Limb (tissue), 2 donors: ENCODE measurements at regions not wholly inside any gene's neighbourhood (a gene's known extent, or its start where the extent isn't known, plus 50 kb on each side); places are given as distances from the start of the nearest gene placed in this dataset.

Experiments
- DNase-seq, 2 donors: peaks; one replicate each; pipeline ENCODE4 v3.0.0-alpha.2; 2016; ENCODE audit errors: extremely low spot score in 2 of 2

DNA sequence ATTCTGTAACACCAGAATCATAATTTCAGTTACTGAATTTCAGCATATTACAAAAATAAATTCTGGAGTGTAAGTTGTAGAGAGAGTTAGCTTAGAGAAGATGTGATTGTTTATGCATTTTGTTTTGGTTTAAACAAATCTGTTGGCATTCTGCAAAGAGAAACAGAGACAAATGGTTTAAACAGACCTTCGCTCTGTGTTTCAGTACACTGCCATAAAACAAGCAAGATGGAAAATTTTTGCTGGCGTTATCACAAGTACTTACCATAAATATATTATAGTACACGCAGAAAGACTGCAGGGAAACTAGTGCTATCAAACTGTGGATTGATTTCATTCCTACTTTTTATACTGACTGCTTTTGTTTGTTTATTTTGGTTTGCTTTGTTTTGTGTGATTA, 850.3 kb upstream of the FOXG1 start:
- peak in 1 of 2 donors; percentile 18 for DNase-seq

DNA sequence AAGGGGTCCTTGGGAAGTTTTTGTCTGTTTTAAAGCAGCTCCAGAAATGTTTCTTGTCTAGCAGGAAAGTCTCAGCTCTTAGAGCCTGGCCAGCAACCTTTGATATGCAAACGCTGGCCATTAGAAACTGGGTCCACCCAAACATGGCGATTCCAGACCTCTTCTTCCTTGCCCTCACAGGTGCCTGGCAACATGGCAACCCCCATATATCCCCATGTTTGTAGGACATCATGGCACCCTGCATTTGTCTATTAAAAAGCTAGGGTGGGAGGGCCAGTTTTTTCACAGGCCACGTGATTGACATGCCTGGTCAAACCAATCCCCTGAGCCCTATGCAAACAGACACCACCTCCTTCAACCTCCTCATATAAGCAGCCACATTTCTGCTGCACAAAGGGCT, 848.7 kb upstream of the FOXG1 start:
- DNase-seq = no peak

DNA sequence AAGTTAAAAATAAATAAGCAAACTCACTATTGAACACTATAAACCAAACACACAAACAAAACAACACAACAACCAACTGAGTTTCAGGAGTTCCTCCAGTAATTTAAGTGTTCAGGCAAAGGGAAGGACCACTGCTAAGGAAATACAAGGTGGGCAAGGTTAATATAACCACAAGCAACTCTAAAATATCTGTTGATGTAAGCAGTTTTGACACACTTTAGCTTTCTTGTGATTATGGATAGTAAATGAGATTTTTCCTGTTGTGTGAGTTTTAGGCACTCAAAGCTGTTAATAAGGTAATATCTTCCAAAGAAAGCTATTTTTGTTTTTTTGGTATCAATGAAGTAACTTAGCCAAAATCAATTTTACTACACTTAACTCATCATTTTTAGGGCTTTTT, 839.1 kb upstream of the FOXG1 start:
- DNase-seq = no peak

DNA sequence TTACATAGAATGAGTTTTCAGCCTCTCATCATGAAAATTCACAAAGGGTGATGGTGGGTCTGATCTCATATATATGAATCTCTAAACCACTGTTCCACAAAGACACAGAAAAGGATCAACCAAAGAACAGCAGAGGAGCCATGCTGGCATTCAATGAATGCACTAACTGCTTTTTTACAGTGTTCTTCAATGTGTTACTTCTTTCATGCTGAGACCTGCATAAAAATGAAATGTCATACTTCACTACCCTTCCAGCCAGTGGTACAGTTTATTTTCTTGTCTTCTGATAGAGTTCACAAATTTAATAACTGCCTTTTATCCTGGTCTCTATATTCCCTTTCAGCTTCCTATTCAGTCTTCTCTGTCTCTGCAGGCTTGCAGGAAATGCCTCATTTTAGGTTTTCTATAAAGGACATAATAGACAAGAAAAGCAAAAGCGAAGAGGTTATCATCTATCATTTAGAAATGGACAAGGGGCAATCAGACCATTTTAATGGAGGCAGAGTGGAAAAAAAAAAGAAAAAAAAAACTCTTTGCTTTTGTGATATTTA, 836.7 kb upstream of the FOXG1 start:
- no peak for DNase-seq

DNA sequence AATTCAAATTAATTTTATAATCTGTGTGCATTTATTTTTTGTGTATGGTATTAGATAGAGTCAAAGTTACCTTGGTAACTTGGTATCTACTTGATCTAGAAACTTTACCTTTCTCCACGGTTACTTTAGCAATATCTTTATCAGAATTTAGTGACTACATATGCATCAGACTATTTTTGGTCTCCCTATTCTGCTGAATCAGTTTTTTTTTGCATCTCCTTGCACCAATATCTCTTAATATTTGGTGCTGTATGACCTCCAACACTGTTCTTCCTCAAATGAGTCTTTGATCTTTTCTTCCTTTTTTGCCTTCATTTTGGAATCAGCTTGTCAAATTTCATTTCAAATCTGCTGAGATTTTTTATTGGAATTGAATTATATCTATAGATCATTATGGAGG, 828.2 kb upstream of the FOXG1 start:
- no peak for DNase-seq

DNA sequence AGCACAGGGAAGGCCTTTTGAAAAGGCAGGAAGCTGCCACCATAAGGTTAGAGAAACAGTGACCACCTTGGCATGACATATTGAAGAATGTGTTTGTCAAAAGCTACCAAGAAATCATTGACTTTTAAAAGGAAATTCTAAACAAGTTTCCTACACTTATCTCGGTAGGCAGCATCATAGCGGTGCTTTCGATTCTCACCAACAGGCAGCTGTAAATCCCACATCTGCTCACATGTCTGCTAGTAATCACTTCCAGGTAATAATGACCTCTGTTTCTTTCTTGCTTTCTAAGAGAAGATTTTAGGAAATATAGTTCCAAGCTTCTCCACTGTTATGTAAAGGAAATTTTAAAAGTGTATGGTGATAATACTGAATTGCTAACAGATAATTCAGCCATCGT, 821.1 kb upstream of the FOXG1 start:
- no peak for DNase-seq

DNA sequence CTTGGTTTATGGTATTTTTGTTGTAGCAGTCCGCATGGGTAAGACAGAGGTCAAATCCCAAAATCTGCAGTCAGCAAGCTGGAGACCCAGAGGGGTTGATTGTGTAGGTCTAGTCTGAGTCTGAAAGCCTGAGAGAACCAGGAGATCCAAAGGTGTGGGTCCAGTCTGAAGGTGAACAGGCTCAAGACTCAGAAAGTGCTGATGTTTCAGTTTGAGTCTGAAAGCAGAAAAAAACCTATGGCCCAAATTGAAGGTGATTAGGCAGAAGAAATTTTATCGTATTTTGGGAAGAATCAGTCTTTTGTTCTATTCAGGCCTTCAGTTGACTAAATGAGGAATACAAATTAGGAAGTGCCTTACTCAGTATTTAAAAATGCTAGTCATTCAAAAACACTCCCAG, 807.8 kb upstream of the FOXG1 start:
- no peak for DNase-seq

DNA sequence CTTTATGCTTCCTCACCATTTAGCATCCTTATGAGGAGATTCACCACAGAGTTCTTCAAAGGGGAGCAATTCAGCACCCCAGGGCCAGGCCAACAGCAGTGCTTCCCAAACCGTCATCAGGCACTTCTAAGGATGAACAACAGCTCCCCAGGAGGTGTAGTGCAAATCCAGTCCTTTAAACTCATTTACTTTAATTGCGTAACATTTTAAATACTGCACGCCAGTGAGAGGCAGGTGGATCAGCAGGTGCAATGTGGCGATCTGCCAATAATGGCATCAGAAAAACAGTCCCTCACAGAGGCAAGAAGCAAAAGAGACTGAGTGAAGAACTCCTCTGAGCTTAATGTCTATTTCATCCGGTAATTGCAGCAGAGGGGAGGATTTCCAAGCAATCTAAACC, 770.9 kb upstream of the FOXG1 start:
- peak in 1 of 2 donors; percentile 34 for DNase-seq

DNA sequence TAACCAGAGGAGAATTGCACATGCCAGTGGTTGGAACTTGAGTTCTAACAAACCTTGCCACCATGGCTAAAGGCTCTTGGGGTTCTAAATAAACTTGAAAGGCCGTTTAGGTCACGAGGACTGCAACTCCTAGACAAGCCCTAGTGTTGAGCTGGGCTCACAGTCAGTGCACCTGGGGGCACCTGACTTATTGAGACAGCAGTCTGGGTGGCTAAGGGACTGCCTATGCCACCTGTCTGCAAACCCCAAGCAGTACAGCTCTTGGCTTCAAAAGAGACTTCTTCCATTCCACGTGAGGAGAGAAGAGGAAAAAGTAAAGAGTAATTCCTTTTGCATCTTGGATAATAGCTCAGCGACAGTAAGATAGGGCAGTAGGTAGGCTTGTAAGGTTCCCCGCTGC, 765.6 kb upstream of the FOXG1 start:
- DNase-seq = no peak

DNA sequence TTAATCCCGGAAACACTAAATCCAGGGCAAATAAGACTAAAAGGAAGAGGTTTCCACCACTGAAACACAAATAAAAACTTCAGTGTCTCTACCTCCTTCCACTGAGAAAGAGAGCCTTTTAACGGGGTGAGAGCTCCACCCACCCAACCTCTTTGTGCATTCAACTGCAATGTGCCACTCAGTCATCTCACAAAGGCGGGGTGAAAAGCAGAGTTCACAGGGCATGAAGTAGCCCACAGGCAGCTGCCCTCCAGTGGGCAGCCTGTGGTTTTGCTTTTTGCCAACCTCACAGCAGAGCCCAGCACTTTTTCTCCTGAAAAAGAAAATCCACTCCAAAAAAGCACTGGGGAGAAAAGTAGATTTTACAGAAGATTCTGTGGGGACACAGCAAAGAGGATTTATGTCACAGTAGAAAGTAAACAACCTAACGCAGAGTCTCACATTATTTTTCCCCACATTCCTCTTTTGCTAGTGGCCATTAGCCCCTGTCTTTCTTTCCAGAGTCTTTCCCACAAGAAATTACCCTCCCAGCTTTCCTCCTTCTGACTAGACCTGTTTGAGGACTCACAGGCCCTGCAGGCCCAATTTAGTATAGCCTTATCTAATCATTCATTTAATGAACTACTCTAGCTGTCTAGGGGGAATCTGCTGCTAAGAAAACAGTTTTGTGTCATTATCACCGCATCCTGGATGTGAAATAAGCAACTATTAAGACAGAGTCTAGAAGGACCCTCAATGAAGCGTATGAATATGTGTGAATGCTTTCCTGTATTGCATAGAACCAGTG, 753.8 kb upstream of the FOXG1 start:
- no peak for DNase-seq

DNA sequence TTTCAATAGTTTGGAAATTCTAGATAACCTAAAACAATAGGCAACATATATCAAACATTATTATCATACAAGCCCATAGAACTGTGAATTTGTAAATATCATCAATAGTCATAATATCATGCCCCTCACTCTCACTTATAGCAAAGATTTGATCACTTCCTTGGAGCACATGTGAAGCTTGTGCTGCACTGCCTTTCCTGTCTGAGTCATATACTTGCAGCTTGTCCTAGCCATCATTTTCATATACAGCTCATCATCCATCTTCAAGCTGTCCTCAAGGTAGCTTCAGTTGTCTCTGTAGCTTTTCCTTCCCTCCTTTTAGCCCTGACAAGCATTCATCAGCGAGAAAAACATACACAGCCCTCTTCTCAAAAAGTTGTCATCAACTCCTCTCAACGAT, 746.5 kb upstream of the FOXG1 start:
- DNase-seq = no peak

DNA sequence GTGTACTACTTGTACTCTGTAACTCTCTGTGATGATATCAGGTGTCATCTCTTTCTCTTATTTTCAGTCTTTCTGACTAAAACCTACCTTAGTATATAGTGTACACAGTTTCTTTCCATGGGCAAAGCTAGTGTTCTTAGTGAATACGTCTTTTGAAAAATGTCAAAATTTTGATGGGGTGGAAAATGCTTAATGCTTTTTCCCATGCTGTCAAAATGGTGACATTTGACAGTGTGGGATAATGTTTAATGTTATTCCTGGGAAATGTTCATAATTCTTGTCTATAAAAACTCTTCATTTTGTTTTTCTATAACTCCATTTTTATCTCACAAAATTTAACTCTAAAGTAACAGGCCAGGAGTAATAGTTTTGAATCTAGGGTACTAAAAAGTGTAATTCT, 742.7 kb upstream of the FOXG1 start:
- no peak for DNase-seq

DNA sequence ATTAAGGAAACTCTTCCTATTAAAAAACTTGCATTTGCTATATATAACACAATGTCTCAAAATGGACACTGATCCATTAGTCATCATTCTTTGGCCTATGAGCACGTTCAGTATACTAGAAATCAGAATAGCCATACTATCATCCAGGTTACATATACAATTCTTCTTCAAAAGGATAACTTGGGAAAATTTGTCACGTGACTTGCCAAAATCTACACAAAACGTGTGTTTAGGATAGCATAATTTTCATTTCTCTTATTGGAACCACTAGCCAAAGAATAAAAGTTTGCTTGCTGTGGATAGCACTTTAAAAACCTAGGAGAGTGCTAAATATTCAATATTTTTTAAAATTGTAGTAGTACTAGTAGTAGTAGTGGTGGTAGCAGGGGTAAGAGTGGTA, 714.3 kb upstream of the FOXG1 start:
- DNase-seq = no peak

DNA sequence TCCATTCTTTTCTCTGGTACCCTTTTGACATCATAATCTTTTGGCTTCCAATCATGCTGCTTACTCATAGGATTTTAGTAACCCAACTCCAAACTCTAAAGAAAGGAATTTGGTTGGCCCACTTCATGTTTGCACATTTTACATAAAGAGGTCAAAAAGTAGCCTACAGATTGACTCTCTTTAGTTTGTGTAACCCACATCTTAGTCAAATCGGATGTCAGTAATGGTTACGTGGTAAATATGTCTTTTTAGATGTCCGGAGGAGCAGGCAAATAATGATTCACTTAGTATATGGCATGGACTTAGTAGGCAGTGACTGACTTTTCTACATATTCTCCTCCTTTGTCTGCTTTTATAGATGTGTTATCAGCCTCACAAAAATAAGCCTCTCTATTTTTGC, 711.6 kb upstream of the FOXG1 start:
- no peak for DNase-seq

DNA sequence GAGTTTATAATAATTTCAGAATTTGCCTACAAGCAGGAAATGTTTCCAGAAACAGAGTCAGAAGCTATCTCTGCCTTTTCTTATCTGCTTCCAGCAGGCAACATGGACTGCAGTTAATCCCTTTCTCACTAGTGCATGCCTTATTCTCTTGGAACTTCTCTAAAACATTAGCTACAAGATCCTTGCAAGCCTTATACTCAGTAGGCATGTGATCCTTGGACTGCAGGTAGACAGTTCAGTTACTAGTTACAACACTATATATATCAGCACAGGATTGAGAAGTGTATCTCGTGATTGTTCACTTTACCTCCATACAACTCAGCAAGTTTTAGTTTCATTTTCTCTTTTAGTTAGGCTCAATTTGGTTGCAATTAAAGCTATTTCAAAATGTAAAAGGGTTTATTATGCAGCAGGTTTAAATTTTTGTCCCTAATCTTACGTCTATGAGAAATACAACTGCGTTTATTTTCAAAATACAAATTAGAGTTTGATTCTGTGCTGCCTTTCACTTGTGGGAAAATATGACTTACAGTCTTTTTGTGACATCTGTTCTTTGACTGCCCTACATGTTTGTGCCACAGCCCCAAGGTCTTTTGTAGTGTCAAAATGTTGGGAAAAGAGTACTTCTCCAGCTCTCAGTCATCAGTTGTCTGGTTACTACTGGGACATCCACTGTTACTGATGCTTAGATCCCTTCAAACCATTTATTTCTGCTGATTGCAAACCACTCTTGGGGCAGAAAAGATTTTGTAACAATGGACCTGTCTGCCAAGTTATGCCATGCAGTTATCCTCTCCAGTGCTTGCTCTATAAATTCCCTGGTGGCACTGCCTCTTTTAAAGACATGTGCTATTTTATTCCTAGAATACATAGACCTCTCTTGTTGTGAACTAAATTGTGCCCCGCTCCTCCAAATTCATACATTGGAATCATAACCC, 709.0 kb upstream of the FOXG1 start:
- DNase-seq = no peak

DNA sequence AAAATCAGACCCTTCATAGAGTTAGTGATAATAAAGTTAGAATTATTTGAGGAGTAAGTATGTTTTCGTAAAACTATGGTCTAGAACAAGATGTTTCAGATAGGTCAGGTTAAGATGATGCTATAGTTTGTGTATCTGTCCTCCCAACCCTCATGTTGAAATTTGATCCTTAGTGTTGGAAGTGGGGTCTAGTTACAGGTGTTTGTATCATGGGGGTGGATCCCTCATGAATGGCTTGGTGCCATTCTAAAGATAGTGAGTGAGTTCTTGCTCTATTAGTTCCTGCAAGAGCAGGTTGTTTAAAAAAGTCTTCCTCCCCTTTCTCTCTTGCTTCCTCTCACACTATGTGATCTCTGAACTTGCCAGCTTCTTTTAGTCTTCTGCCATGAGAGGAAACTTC, 707.3 kb upstream of the FOXG1 start:
- no peak for DNase-seq

DNA sequence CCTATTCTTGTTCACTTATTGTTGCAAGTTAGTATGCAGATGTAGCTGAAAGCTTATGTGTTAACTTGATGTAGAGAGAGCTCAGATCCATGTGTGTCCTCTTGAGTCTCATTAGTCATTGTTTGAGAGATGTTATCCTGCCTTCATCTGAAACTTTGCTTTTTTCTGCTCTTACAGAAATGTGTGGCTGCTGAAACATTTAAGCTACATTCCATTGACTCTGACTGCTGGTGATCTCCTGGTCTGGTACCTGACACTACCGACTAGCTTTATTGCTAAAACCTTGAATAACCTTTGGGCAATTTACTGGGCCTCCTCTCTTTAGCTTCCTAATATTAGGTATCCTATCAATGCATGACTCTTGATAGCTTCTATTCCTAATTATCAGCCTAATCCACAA, 705.6 kb upstream of the FOXG1 start:
- DNase-seq = no peak

DNA sequence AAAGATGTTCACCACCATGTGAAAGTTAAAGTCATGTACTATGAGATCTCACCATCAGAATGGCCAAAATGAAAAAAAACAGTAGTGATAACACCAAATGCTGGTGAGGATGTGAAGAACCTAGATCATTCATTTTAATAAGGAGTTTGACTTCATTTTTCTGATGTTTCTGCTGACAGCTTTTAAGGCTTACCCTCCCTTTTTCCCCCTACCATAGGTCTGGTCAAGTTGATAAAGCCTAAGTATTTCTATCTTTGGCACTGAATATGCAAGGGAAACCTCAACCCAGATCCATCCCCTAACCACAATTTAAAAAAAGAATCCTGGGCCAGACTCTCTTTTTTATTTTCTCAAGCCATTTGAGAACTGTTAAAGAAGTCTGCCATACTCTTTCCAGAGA, 689.6 kb upstream of the FOXG1 start:
- DNase-seq = no peak

DNA sequence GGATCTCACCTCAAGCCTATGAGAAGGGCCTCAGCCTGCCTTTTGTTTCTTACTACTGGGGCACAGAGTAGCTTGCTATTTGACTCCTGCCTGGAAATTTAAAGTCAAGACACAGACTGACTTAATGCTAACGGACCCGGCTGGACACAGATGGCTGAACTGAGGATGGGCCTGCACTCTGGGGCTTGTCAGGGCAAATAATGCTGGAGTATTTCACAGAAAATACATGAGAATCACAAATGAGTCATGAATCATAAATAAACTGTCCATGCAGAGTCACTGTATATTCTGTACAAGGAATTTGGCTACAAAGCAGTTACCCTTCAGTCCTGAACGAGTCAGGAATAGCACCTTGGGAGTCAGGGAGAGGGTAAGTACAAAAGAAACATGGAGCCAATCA, 683.2 kb upstream of the FOXG1 start:
- no peak for DNase-seq

DNA sequence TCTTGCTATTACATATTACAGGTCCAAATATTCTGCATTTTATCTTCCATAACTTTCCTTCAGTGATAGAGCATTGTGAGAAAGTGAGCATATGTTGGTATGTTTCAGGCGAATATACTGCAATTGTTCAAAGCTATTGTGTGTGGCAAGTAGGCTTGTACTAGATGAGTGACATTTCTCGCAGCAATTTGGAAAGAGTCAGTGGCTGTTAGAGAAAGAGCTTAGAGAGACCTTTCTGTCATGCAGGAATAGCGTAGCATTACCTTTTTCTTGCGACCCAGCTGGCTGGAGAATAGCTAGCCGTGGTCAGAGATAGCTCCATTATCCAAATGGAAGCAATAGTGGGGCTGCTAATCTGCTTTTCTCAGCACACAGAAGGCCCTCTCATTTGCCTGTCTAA, 678.5 kb upstream of the FOXG1 start:
- DNase-seq = no peak

DNA sequence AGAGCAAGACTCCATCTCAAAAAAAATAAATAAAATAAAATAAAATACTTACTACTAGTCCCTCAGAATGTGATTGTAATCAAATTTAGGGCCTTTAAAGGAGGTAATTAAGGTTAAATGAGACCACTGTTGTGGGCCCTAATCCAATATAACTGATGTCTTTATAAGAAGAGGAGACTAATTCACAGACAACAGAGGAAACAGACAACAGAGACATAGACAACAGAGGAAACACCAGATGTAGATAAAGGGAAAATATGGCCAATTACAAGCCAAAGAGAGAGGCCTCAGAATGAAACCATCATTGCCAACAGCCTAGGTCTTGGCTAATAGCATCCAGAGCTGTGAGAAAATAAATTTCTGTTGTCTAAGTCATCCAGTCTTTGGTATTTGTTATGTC, 669.0 kb upstream of the FOXG1 start:
- DNase-seq = no peak

DNA sequence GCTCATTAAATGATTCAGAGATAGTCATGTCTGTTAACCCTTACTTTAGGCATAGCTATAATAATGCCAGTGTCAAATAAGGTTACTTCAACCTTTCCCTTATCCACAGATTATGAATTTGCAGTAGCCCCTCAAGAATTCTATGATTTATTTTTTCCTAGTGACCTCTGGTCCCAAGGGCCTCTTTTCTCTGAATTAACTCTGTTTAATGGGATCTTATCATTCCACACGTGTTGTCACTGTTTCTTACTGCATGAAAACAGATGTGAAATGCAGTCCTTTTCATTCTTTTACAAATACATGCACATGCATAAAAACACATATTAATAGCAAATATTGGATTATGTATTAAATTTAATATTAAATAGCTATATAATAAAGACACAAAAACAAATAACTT, 667.7 kb upstream of the FOXG1 start:
- DNase-seq = no peak

DNA sequence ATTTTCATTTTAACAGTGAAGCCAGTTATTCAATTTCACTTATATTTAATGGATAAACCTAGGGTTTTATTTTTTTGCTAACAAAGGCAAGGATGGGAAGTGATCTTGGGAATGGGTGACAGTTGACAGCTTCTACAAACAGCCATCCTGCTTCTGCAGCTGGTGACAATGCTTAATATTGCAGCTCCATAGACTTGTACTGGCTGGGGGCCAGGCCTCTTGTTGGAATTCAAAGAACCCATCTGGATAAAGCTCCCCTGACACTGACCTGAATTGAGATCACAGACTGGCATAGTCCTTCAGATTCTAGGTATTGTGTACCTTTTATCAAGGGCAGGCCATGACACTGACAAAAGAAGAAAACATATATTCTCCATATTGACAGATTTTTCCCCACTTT, 664.6 kb upstream of the FOXG1 start:
- peak; percentile 13 to 29 for DNase-seq
